ENCODE measurements at regions not wholly inside any gene's neighbourhood (a gene's known extent, or its start where the extent isn't known, plus 50 kb on each side); places are given as distances from the start of the nearest gene placed in this dataset.

DNA sequence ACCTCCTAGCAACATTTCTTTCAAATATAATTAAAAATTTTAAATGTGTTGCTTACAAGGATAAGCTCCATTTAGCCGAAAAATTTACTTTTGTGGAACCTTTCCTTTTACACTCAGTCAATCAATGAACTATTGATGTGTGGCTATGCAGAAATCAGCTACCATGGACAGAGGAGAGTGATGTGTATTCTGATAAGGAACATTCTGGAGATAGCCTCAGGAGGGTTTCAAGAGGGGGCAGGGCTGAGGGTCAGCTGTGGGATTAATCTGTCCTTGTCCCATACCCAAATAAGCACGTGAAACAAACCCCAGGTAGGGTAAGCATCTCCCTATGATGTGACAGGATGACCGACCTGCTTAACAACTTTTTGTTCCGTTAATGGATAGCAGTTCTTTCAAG, 192.6 kb upstream of the PROK2 start:
- Histone ChIP-seq H3K27ac (no peak overlapping the region), H3K36me3 (no peaks in the 10 kb centered on the region), H3K4me3 (no peak overlapping the region), H3K4me1 (no peaks in the 10 kb centered on the region), H3K27me3 (no peaks in the 10 kb centered on the region), H3K9me3 (no peaks in the 10 kb centered on the region)
- intact Hi-C loops (cut with DNase I; ENCODE audit: low total_unique reads), result no loop called here
- TF ChIP-seq POLR2A (IDR thresholded peaks at IDR 0.05), result no peak
- no peak for TF ChIP-seq CTCF (IDR thresholded peaks at IDR 0.05)
- DNase-seq, result no peak

- no peaks in the 10 kb centered on the region for H3K36me3 ChIP-seq
- intact Hi-C loops (cut with DNase I; ENCODE audit: low total_unique reads), result no loop called here
- no peaks in the 10 kb centered on the region for H3K27me3 ChIP-seq
- no peak for DNase-seq
- no peak for TF ChIP-seq POLR2A (IDR thresholded peaks at IDR 0.05)
- no peak for TF ChIP-seq CTCF (IDR thresholded peaks at IDR 0.05)
- H3K27ac ChIP-seq, result no peak overlapping the region
- H3K9me3 ChIP-seq, result no peaks in the 10 kb centered on the region
- no peaks in the 10 kb centered on the region for H3K4me1 ChIP-seq
- H3K4me3 ChIP-seq, result no peak overlapping the region
These were observed 190.6 kb upstream of the PROK2 start for GRCh38 chr3:71975573-71975972.

DNA sequence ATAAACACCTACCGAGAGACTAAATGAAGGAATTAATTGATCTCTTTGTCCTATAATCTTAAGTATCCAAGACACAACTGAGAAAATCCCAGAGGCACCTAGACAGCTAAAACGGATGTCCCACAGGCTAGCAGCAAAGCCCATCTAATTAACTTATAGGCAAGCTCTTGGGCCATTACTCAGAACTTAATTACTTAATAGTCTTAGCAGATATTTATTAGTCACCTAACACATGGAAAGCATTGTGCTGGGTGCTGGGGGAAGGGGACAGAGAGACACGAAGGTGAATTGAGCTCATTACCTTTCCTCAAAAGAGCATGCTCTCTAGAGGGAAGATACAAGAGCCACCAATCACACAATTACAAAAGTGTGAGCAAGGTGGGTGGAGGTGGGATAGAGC, 189.8 kb upstream of the PROK2 start:
- no peaks in the 10 kb centered on the region for H3K9me3 ChIP-seq
- no peaks in the 10 kb centered on the region for H3K4me1 ChIP-seq
- no peak overlapping the region for H3K4me3 ChIP-seq
- no peaks in the 10 kb centered on the region for H3K27me3 ChIP-seq
- TF ChIP-seq POLR2A (IDR thresholded peaks at IDR 0.05) (no peak), CTCF (IDR thresholded peaks at IDR 0.05) (no peak)
- H3K27ac ChIP-seq, result no peak overlapping the region
- no peaks in the 10 kb centered on the region for H3K36me3 ChIP-seq
- no peak for DNase-seq
- intact Hi-C loops (cut with DNase I; ENCODE audit: low total_unique reads), result no loop called here

- H3K4me1 ChIP-seq, result no peaks in the 10 kb centered on the region
- intact Hi-C loops (cut with DNase I; ENCODE audit: low total_unique reads), result no loop called here
- H3K4me3 ChIP-seq, result no peak overlapping the region
- H3K36me3 ChIP-seq, result no peaks in the 10 kb centered on the region
- no peak for DNase-seq
- TF ChIP-seq POLR2A (IDR thresholded peaks at IDR 0.05), result no peak
- TF ChIP-seq CTCF (IDR thresholded peaks at IDR 0.05), result no peak
- no peak overlapping the region for H3K27ac ChIP-seq
- no peaks in the 10 kb centered on the region for H3K9me3 ChIP-seq
- no peaks in the 10 kb centered on the region for H3K27me3 ChIP-seq
These were observed 188.5 kb upstream of the PROK2 start for GRCh38 chr3:71973274-71974030.

DNA sequence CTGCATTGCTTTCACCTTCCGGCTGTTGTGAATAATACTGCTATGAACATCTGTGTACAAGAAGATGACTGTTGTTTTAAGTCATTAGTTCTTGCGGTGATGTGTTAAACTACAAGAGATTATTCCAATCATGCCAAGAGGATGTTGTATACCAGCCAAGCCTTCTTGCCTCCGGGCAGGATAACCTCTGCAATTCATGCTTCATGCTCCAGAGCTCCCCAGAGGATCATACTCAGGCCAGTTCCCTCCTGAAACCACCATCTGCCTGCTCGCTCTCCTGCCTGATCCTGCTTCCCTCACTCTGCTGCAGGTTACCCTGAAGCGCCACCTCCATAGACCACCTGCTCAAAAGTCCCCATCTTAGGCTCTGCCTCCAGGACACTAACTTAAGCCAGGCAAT, 187.1 kb upstream of the PROK2 start:
- no peak for TF ChIP-seq CTCF (IDR thresholded peaks at IDR 0.05)
- intact Hi-C loops (cut with DNase I; ENCODE audit: low total_unique reads), result no loop called here
- H3K36me3 ChIP-seq, result no peaks in the 10 kb centered on the region
- no peaks in the 10 kb centered on the region for H3K4me1 ChIP-seq
- no peak overlapping the region for H3K27ac ChIP-seq
- H3K4me3 ChIP-seq, result no peak overlapping the region
- no peak for DNase-seq
- H3K27me3 ChIP-seq, result no peaks in the 10 kb centered on the region
- H3K9me3 ChIP-seq, result no peaks in the 10 kb centered on the region
